ENCODE measurements at regions not wholly inside any gene's neighbourhood (a gene's known extent, or its start where the extent isn't known, plus 50 kb on each side); places are given as distances from the start of the nearest gene placed in this dataset.

- TF ChIP-seq CTCF (IDR thresholded peaks at IDR 0.05) (no peak), POLR2A (IDR thresholded peaks at IDR 0.05) (no peak)
Measured at GRCh38 chr7:84611391-84611790, 416.8 kb upstream of the SEMA3A start.

Data from ovary (tissue), 3 donors.